ENCODE measurements at regions not wholly inside any gene's neighbourhood (a gene's known extent, or its start where the extent isn't known, plus 50 kb on each side); places are given as distances from the start of the nearest gene placed in this dataset.

- Histone ChIP-seq H3K27ac (replicated peaks) (no peak overlapping the region), H3K4me3 (replicated peaks; ENCODE audit: insufficient read depth, low read length) (no peak overlapping the region), H3K27me3 (ENCODE audit: insufficient read depth, poor library complexity, severe bottlenecking) (peaks cover 3% of the 10 kb centered on the region)
- no peak for TF ChIP-seq POLR2AphosphoS5 (IDR thresholded peaks at IDR 0.05; ENCODE audit: low read depth)
- no peak for TF ChIP-seq CTCF (IDR thresholded peaks at IDR 0.05; ENCODE audit: insufficient read depth, low read length)
- no peak for TF ChIP-seq GABPA (IDR thresholded peaks at IDR 0.05; ENCODE audit: low read depth)
- no peak for TF ChIP-seq SPI1 (IDR thresholded peaks at IDR 0.05; ENCODE audit: borderline replicate concordance, low read depth)
- no peak for TF ChIP-seq REST (IDR thresholded peaks at IDR 0.05; ENCODE audit: insufficient replicate concordance, low read depth)
- no peak for DNase-seq (ENCODE audit: low read depth in 1 of 2, low spot score in 1 of 2)
Observed at GRCh38 chr15:62790546-62790945, 252.0 kb upstream of the TPM1 start.

GRCh38 chr15:62791694-62792093 lies 250.9 kb upstream of the TPM1 start:
- Histone ChIP-seq H3K27me3 (ENCODE audit: insufficient read depth, poor library complexity, severe bottlenecking) (peaks cover 3% of the 10 kb centered on the region), H3K4me3 (replicated peaks; ENCODE audit: insufficient read depth, low read length) (no peak overlapping the region), H3K27ac (replicated peaks) (no peak overlapping the region)
- TF ChIP-seq GABPA (IDR thresholded peaks at IDR 0.05; ENCODE audit: low read depth) (no peak), REST (IDR thresholded peaks at IDR 0.05; ENCODE audit: insufficient replicate concordance, low read depth) (no peak)
- no peak for DNase-seq (ENCODE audit: low read depth in 1 of 2, low spot score in 1 of 2)

GRCh38 chr15:62792986-62793751 lies 249.4 kb upstream of the TPM1 start:
- peaks cover 3% of the 10 kb centered on the region for H3K27me3 ChIP-seq (ENCODE audit: insufficient read depth, poor library complexity, severe bottlenecking)
- DNase-seq (ENCODE audit: low read depth in 1 of 2, low spot score in 1 of 2): no peak
- H3K27ac ChIP-seq (replicated peaks): no peak overlapping the region
- no peak for TF ChIP-seq SPI1 (IDR thresholded peaks at IDR 0.05; ENCODE audit: borderline replicate concordance, low read depth)
- TF ChIP-seq REST (IDR thresholded peaks at IDR 0.05; ENCODE audit: insufficient replicate concordance, low read depth): no peak
- no peak for TF ChIP-seq CTCF (IDR thresholded peaks at IDR 0.05; ENCODE audit: insufficient read depth, low read length)
- TF ChIP-seq POLR2AphosphoS5 (IDR thresholded peaks at IDR 0.05; ENCODE audit: low read depth): no peak
- no peak overlapping the region for H3K4me3 ChIP-seq (replicated peaks; ENCODE audit: insufficient read depth, low read length)
